DMS153 treated with DMSO at 0.1 percent for 48 hours (cell line): ENCODE measurements at regions not wholly inside any gene's neighbourhood (a gene's known extent, or its start where the extent isn't known, plus 50 kb on each side); places are given as distances from the start of the nearest gene placed in this dataset.
"Not testable (repeated sequence)": the region's sequence is repeated elsewhere in the genome, so short reads cannot be mapped to it uniquely, and the experiment has no call there.

Experiments used
- DNase-seq: peaks from one replicate; lab custom pipeline; 2025; ENCODE audit not compliant: unreplicated experiment; lab: John Stamatoyannopoulos, UW

GRCh38 chr6:14217728-14218518, 100.4 kb downstream of the CD83 start:
- peak; percentile 48 for DNase-seq

- DNase-seq, result no peak
Measured at GRCh38 chr6:14218519-14218800, 100.9 kb downstream of the CD83 start.

- no peak for DNase-seq
Measured at GRCh38 chr6:14221564-14222279, 104.2 kb downstream of the CD83 start.

GRCh38 chr6:14222956-14223355, 105.4 kb downstream of the CD83 start:
- DNase-seq, result no peak

GRCh38 chr6:14224359-14225103, 107.0 kb downstream of the CD83 start:
- DNase-seq, result no peak

- no peak for DNase-seq
Measured at GRCh38 chr6:14226051-14226660, 108.6 kb downstream of the CD83 start.

- no peak for DNase-seq
Measured at GRCh38 chr6:14228571-14228970, 111.0 kb downstream of the CD83 start.

- DNase-seq, result no peak
Measured at GRCh38 chr6:14231071-14231483, 113.5 kb downstream of the CD83 start.

- DNase-seq, result no peak
Measured at GRCh38 chr6:14231501-14232280, 114.1 kb downstream of the CD83 start.

GRCh38 chr6:14232889-14233288, 115.3 kb downstream of the CD83 start:
- DNase-seq, result no peak

- DNase-seq, result no peak
Measured at GRCh38 chr6:14235653-14236356, 118.2 kb downstream of the CD83 start.

- no peak for DNase-seq
Measured at GRCh38 chr6:14239097-14239496, 121.5 kb downstream of the CD83 start.

- DNase-seq, result no peak
Measured at GRCh38 chr6:14240411-14241166, 123.0 kb downstream of the CD83 start.

- DNase-seq, result no peak
Measured at GRCh38 chr6:14241255-14242070, 123.9 kb downstream of the CD83 start.

GRCh38 chr6:14242912-14243311, 125.3 kb downstream of the CD83 start:
- not testable (repeated sequence) for DNase-seq

GRCh38 chr6:14243597-14243996, 126.0 kb downstream of the CD83 start:
- DNase-seq, result no peak

GRCh38 chr6:14246876-14247275, 129.3 kb downstream of the CD83 start:
- no peak for DNase-seq

- DNase-seq, result no peak
Measured at GRCh38 chr6:14250573-14250972, 133.0 kb downstream of the CD83 start.
